GM21528 (cell line): ENCODE measurements at regions not wholly inside any gene's neighbourhood (a gene's known extent, or its start where the extent isn't known, plus 50 kb on each side); places are given as distances from the start of the nearest gene placed in this dataset.

Source experiments
- ATAC-seq: cut with Tn5 transposase; IDR thresholded peaks from one replicate; pipeline ENCODE4 v1.9.1; 2021; ENCODE audit warnings: mild to moderate bottlenecking, moderate library complexity; ENCODE audit not compliant: unreplicated experiment, low FRiP score

- no peak for ATAC-seq
Measured at GRCh38 chr14:82502043-82502442, 968.4 kb upstream of the SEL1L start.

- no peak for ATAC-seq
Measured at GRCh38 chr14:82504894-82505293, 971.2 kb upstream of the SEL1L start.

GRCh38 chr14:82510007-82510406 is 976.4 kb upstream of the SEL1L start:
- ATAC-seq, result no peak

GRCh38 chr14:82511399-82511798 is 977.7 kb upstream of the SEL1L start:
- no peak for ATAC-seq

GRCh38 chr14:82520765-82521164 is 987.1 kb upstream of the SEL1L start:
- ATAC-seq, result no peak

- no peak for ATAC-seq
Measured at GRCh38 chr14:82521191-82521590, 987.5 kb upstream of the SEL1L start.

- ATAC-seq, result no peak
Measured at GRCh38 chr14:82528016-82528415, 994.4 kb upstream of the SEL1L start.

- ATAC-seq, result no peak
Measured at GRCh38 chr14:82533351-82533750, 999.7 kb upstream of the SEL1L start.

GRCh38 chr14:82536566-82536965 is 1002.9 kb upstream of the SEL1L start:
- no peak for ATAC-seq

GRCh38 chr14:82537831-82538230 is 1004.2 kb upstream of the SEL1L start:
- ATAC-seq, result no peak

- no peak for ATAC-seq
Measured at GRCh38 chr14:82546401-82546800, 1012.7 kb upstream of the SEL1L start.

- no peak for ATAC-seq
Measured at GRCh38 chr14:82549306-82549990, 1015.8 kb upstream of the SEL1L start.

GRCh38 chr14:82562881-82563280 is 1029.2 kb upstream of the SEL1L start:
- no peak for ATAC-seq

GRCh38 chr14:82565825-82566224 is 1032.2 kb upstream of the SEL1L start:
- ATAC-seq, result no peak

GRCh38 chr14:82587226-82587625 is 1053.6 kb upstream of the SEL1L start:
- ATAC-seq, result no peak

GRCh38 chr14:82595466-82595865 is 1061.8 kb upstream of the SEL1L start:
- ATAC-seq, result no peak

GRCh38 chr14:82602794-82603193 is 1069.1 kb upstream of the SEL1L start:
- ATAC-seq, result no peak

- no peak for ATAC-seq
Measured at GRCh38 chr14:82604819-82605218, 1071.2 kb upstream of the SEL1L start.

- no peak for ATAC-seq
Measured at GRCh38 chr14:82621881-82622450, 1088.3 kb upstream of the SEL1L start.

GRCh38 chr14:82626156-82627066 is 1092.8 kb upstream of the SEL1L start:
- ATAC-seq, result no peak

- ATAC-seq, result no peak
Measured at GRCh38 chr14:82635915-82636314, 1102.3 kb upstream of the SEL1L start.
